NB4 (cell line): ENCODE measurements at regions not wholly inside any gene's neighbourhood (a gene's known extent, or its start where the extent isn't known, plus 50 kb on each side); places are given as distances from the start of the nearest gene placed in this dataset.

Experiments
- DNase-seq: peaks from one replicate; pipeline ENCODE4 v3.0.0; 2010; ENCODE audit warnings: low read depth
- H3K4me3 ChIP-seq: one replicate; pipeline ENCODE4 v1.5.1; 2011; ENCODE audit warnings: mild to moderate bottlenecking, low read depth, low read length, moderate library complexity
- CTCF ChIP-seq: IDR thresholded peaks from one replicate; pipeline ENCODE4 v1.5.1; 2012; ENCODE audit warnings: low read depth, low read length
- MYC ChIP-seq: IDR thresholded peaks from 2 replicates; pipeline ENCODE4 v1.6.1; 2011; ENCODE audit warnings: low read depth, low read length
- POLR2A ChIP-seq: IDR thresholded peaks from 2 replicates; pipeline ENCODE4 v1.6.1; 2011; ENCODE audit warnings: mild to moderate bottlenecking; ENCODE audit not compliant: insufficient read length; ENCODE audit errors: extremely low read depth
- TF ChIP-seq, protein P1 (sequence below): IDR thresholded peaks from 2 replicates; pipeline ENCODE4 v1.6.1; 2011; ENCODE audit warnings: low read depth, low read length

GRCh38 chr13:59545007-59545406 is 618.7 kb downstream of the DIAPH3 start:
- TF ChIP-seq MYC (no peak), CTCF (no peak), POLR2A (no peak)
- TF ChIP-seq, protein P1, sequence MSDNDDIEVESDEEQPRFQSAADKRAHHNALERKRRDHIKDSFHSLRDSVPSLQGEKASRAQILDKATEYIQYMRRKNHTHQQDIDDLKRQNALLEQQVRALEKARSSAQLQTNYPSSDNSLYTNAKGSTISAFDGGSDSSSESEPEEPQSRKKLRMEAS = no peak
- DNase-seq = no peak
- H3K4me3 ChIP-seq = no peak overlapping the region

GRCh38 chr13:59546178-59546577 is 617.5 kb downstream of the DIAPH3 start:
- no peak for TF ChIP-seq MYC

DNA sequence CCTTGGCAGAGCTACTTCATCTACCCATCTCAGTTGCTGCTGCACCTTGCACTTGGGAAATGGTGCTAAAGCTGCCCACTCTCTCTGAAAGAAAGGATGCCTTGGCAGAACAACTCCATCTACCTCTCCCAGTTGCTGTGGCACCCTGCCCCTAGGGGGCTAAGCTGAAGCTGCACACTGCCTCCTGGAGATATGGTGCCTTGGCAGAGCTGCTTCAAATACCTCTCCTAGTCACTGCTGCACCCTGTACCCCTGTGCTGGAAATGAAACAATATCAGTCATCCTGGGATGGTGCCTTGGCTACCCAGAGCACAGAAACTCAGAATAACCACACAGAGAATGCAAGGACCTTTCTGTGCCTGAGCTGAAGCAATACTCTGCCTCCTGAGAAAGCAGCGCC is 615.8 kb downstream of the DIAPH3 start:
- no peak overlapping the region for H3K4me3 ChIP-seq
- DNase-seq = no peak
- TF ChIP-seq MYC (no peak), CTCF (no peak), POLR2A (no peak)
- TF ChIP-seq, protein P1 = no peak

More at GRCh38 chr13:59546178-59546577, 617.5 kb downstream of the DIAPH3 start:
- no peak overlapping the region for H3K4me3 ChIP-seq
- DNase-seq = no peak

- no peak overlapping the region for H3K4me3 ChIP-seq
- no peak for TF ChIP-seq MYC
- TF ChIP-seq POLR2A = no peak
- TF ChIP-seq CTCF = no peak
- TF ChIP-seq, protein P1 = no peak
- no peak for DNase-seq
These were observed 600.8 kb downstream of the DIAPH3 start for GRCh38 chr13:59562924-59563323.

GRCh38 chr13:59566561-59566960 is 597.2 kb downstream of the DIAPH3 start:
- TF ChIP-seq, protein P1 = no peak
- no peak for TF ChIP-seq MYC
- no peak for DNase-seq

DNA sequence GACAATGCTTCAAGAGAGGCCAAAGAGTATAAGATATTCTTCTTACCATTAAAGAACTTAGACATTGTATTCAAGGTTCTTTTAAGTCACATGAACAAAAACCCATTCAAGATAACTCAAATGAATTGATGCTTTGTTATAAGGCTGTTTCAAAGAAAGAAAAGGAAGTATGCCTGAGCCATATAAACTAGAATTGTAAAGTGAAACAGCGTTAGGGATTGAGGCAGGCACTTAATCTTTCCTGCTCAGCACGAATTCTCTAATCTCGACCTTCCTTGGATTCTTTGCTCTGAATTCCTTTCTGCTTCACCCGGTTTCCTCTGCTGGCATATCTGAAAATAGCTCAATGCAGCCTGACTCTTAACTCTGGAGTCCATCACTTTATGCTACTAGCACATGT is 595.4 kb downstream of the DIAPH3 start:
- TF ChIP-seq MYC (no peak), POLR2A (no peak), CTCF (no peak)
- TF ChIP-seq, protein P1 = no peak

More at GRCh38 chr13:59566561-59566960, 597.2 kb downstream of the DIAPH3 start:
- H3K4me3 ChIP-seq = no peak overlapping the region

DNA sequence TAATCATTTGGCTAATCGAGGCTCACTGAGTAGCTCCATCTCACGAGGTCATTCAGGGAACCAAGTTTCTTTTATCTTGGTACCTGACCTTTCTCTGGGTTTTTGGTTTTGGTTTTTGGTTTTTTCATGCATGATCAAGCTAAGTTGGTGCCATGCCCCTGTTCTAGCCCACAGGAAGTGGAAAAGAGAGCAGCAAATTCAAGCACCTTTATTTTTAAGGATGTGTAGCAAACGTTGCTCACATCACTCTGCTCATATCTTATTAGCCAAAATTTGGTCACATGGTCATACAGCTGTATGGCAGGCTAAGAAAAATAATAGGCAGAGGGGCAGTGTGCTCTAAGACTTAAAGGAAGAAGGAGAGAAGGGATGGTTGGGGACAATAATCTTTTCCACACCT is 593.5 kb downstream of the DIAPH3 start:
- TF ChIP-seq CTCF (no peak), POLR2A (no peak), MYC (no peak)
- TF ChIP-seq, protein P1 = no peak

More for the DNA sequence above, 595.4 kb downstream of the DIAPH3 start:
- no peak for DNase-seq
- no peak overlapping the region for H3K4me3 ChIP-seq

More for the DNA sequence above, 593.5 kb downstream of the DIAPH3 start:
- no peak for DNase-seq
- H3K4me3 ChIP-seq = no peak overlapping the region
